ENCODE measurements at regions not wholly inside any gene's neighbourhood (a gene's known extent, or its start where the extent isn't known, plus 50 kb on each side); places are given as distances from the start of the nearest gene placed in this dataset.

DNA sequence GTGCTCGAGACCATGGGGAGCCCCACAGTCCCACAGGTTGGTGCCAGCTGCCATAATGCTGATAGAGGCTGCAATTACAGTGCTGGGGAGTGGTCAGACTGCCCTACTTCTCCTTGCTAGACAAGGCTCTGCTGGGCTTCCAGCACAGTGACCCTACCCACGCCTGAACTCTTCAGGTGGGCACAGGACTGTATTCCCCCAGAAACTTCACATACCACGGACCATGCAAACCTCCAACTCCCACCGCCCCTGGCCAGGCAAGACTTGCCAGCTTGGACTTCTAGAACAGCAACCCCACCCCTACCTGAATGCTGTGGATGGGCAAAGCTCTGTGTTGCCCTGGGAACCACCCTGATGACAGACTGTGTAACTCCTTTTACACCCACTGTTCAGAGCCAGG lies 885.3 kb downstream of the SI start:
- ChIA-PET CTCF (no interaction called here), POLR2A (no interaction called here)
- Histone ChIP-seq H3K27ac (ENCODE audit: extremely low read depth, low read depth, low read length) (no peak overlapping the region), H3K36me3 (ENCODE audit: control insufficient read depth in 2 of 2, insufficient read depth in 1 of 2, low read length in 2 of 2) (no peaks in the 10 kb centered on the region), H3K4me3 (ENCODE audit: low read depth, low read length) (no peak overlapping the region), H3K9me3 (ENCODE audit: control insufficient read depth, insufficient read depth, low read depth, low read length) (no peaks in the 10 kb centered on the region), H3K4me1 (ENCODE audit: control insufficient read depth, insufficient read depth, low read length) (no peaks in the 10 kb centered on the region)
- TF ChIP-seq ZNF2 (tag by site-specific recombination; IDR thresholded peaks at IDR 0.05) (no peak), ZNF792 (tag by site-specific recombination; IDR thresholded peaks at IDR 0.05) (no peak), PRDM1 (tag by site-specific recombination; IDR thresholded peaks at IDR 0.05) (no peak), ZNF707 (tag by site-specific recombination; IDR thresholded peaks at IDR 0.05) (no peak), ZNF621 (tag by site-specific recombination; IDR thresholded peaks at IDR 0.05) (no peak), ZNF157 (tag by site-specific recombination; IDR thresholded peaks at IDR 0.05) (no peak), ZNF184 (tag by site-specific recombination; IDR thresholded peaks at IDR 0.05) (no peak), ELK4 (IDR thresholded peaks at IDR 0.05; ENCODE audit: borderline replicate concordance, low read depth, low read length) (no peak), WT1 (tag by site-specific recombination; IDR thresholded peaks at IDR 0.05) (no peak)

DNA sequence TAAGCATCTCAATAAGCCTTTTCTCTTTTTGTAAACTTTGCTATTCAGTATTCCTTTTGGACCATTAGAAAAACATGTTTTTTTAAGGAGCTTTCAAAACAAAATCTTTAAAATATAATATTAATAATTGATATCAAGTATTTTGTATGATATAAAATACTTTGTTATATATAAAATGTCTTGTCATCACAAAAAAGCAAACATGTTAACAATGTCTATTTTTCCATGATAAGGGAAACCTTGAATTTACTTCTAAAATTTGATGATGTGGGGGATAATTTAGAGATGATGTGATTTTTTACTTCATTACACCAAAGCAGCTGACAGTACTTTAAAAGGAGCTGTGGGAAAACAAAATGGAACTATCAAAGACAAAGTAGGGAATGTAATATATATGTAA lies 887.7 kb downstream of the SI start:
- Histone ChIP-seq H3K4me3 (ENCODE audit: low read depth, low read length) (no peak overlapping the region), H3K27ac (ENCODE audit: extremely low read depth, low read depth, low read length) (no peak overlapping the region), H3K36me3 (ENCODE audit: control insufficient read depth in 2 of 2, insufficient read depth in 1 of 2, low read length in 2 of 2) (no peaks in the 10 kb centered on the region), H3K9me3 (ENCODE audit: control insufficient read depth, insufficient read depth, low read depth, low read length) (no peaks in the 10 kb centered on the region), H3K4me1 (ENCODE audit: control insufficient read depth, insufficient read depth, low read length) (no peaks in the 10 kb centered on the region)
- ChIA-PET CTCF (no interaction called here), POLR2A (no interaction called here)
- no peak for TF ChIP-seq ZNF707 (tag by site-specific recombination; IDR thresholded peaks at IDR 0.05)

- Histone ChIP-seq H3K9me3 (ENCODE audit: control insufficient read depth, insufficient read depth, low read depth, low read length) (no peaks in the 10 kb centered on the region), H3K4me1 (ENCODE audit: control insufficient read depth, insufficient read depth, low read length) (no peaks in the 10 kb centered on the region), H3K27ac (ENCODE audit: extremely low read depth, low read depth, low read length) (no peak overlapping the region), H3K36me3 (ENCODE audit: control insufficient read depth in 2 of 2, insufficient read depth in 1 of 2, low read length in 2 of 2) (no peaks in the 10 kb centered on the region), H3K4me3 (ENCODE audit: low read depth, low read length) (no peak overlapping the region)
- ChIA-PET POLR2A (no interaction called here), CTCF (no interaction called here)
- TF ChIP-seq, protein P1, sequence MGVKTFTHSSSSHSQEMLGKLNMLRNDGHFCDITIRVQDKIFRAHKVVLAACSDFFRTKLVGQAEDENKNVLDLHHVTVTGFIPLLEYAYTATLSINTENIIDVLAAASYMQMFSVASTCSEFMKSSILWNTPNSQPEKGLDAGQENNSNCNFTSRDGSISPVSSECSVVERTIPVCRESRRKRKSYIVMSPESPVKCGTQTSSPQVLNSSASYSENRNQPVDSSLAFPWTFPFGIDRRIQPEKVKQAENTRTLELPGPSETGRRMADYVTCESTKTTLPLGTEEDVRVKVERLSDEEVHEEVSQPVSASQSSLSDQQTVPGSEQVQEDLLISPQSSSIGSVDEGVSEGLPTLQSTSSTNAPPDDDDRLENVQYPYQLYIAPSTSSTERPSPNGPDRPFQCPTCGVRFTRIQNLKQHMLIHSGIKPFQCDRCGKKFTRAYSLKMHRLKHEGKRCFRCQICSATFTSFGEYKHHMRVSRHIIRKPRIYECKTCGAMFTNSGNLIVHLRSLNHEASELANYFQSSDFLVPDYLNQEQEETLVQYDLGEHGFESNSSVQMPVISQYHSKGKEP (tag by site-specific recombination; IDR thresholded peaks at IDR 0.05): no peak
- no peak for TF ChIP-seq ZNF146 (tag by site-specific recombination; IDR thresholded peaks at IDR 0.05)
- TF ChIP-seq HIC1 (tag by site-specific recombination; IDR thresholded peaks at IDR 0.05): no peak
- TF ChIP-seq, protein P2, sequence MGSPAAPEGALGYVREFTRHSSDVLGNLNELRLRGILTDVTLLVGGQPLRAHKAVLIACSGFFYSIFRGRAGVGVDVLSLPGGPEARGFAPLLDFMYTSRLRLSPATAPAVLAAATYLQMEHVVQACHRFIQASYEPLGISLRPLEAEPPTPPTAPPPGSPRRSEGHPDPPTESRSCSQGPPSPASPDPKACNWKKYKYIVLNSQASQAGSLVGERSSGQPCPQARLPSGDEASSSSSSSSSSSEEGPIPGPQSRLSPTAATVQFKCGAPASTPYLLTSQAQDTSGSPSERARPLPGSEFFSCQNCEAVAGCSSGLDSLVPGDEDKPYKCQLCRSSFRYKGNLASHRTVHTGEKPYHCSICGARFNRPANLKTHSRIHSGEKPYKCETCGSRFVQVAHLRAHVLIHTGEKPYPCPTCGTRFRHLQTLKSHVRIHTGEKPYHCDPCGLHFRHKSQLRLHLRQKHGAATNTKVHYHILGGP (tag by site-specific recombination; IDR thresholded peaks at IDR 0.05): no peak
- no peak for TF ChIP-seq ZNF362 (tag by site-specific recombination; IDR thresholded peaks at IDR 0.05)
Measured at GRCh38 chr3:164186095-164186494, 892.2 kb downstream of the SI start.

Data from HEK293 (cell line).